Adrenal gland (tissue), 5 donors: ENCODE measurements at regions not wholly inside any gene's neighbourhood (a gene's known extent, or its start where the extent isn't known, plus 50 kb on each side); places are given as distances from the start of the nearest gene placed in this dataset.

Experiments
- CTCF ChIP-seq, 6 experiments: fragments of 450-650 bp in 4 of 6; fragments of 200-600 bp in 2 of 6; sonication (generic) in 1 of 6; IDR thresholded peaks; 1 replicate in 5 of 6; 2 replicates in 1 of 6; pipeline versions ENCODE4 v1.5.1 to v1.8.0; 2016 to 2021; ENCODE audit warnings: antibody characterized with exemption in 6 of 6, mild to moderate bottlenecking in 2 of 6, moderate library complexity in 1 of 6
- POLR2A ChIP-seq, 2 donors: fragments of 450-650 bp; IDR thresholded peaks; one replicate each; pipeline ENCODE4 v1.6.1; 2017; ENCODE audit warnings: antibody characterized with exemption in 2 of 2, mild to moderate bottlenecking in 2 of 2, moderate library complexity in 1 of 2
- donor health status: DM: no; HTN: no; CAD: no.

DNA sequence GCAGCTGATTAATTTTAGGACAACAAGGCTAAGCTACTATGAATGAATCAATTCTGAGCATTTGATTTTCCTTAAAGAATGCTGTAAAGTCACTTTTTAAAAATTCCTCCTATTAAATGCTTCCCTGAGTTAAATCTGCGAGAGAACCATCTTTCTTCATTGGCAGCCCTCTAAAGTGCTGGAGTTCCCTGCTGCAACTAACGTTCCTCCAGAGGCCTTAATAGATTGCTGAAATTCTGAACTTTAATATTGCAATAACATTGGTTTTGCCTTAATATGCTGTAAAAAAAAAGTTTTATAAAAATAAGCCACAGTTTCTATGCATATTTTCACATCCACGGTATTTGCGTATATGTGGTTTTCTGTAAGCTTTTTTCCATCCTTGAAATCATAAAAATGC is 298.0 kb upstream of the PIK3R1 start:
- TF ChIP-seq CTCF (IDR thresholded peaks at IDR 0.05) (no peak), POLR2A (IDR thresholded peaks at IDR 0.05) (no peak)
